NT2/D1 (cell line): ENCODE measurements at regions not wholly inside any gene's neighbourhood (a gene's known extent, or its start where the extent isn't known, plus 50 kb on each side); places are given as distances from the start of the nearest gene placed in this dataset.

Experiments
- SUZ12 ChIP-seq: IDR thresholded peaks from 2 replicates; pipeline ENCODE4 v1.6.1; 2011; ENCODE audit not compliant: insufficient read length, insufficient read depth; ENCODE audit errors: extremely low read depth
- YY1 ChIP-seq: IDR thresholded peaks from 2 replicates; pipeline ENCODE4 v1.6.1; 2011; ENCODE audit not compliant: insufficient read length, insufficient read depth

DNA sequence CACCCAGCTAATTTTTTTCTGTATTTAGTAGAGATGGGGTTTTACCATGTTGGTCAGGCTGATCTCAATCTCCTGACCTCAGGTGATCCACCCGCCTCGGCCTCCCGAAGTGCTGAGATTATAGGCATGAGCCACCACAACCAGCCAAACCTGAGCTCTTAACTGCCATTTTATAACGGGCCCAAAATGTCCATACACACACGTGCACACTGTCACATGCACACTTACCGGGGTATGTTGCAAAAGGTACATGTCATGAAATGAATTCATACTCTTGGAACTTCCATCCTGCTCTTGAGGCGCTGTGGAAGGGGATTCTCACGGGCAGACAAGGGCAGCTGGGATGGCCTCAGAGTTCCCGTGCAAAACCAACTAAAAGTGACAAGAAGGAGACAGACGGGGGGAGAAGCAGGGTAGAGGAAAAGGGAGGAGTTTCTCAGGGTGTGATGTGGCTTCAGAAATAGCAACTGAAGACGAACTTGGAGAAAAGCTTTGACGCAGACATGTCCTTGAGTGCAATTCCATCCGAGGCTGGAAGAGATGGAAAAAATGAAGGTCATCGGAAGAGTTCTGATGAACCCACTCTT lies 110.9 kb downstream of the BDH1 start:
- TF ChIP-seq SUZ12 (no peak), YY1 (no peak)
